Glutamatergic neuron (in vitro differentiated cells): ENCODE measurements at regions not wholly inside any gene's neighbourhood (a gene's known extent, or its start where the extent isn't known, plus 50 kb on each side); places are given as distances from the start of the nearest gene placed in this dataset.

Source experiments
- DNase-seq: peaks from one replicate; pipeline ENCODE4 v3.0.0; 2022
- H3K27ac Mint-ChIP-seq: one replicate; pipeline ENCODE4 v1.8.0; 2020; ENCODE audit warnings: mild to moderate bottlenecking, mixed read lengths, inconsistent platforms; ENCODE audit not compliant: unreplicated experiment
- H3K27me3 Mint-ChIP-seq: one replicate; pipeline ENCODE4 v1.8.0; 2020; ENCODE audit warnings: mild to moderate bottlenecking, moderate library complexity, mixed read lengths, inconsistent platforms; ENCODE audit not compliant: unreplicated experiment
- H3K36me3 Mint-ChIP-seq: one replicate; pipeline ENCODE4 v1.8.0; 2020; ENCODE audit warnings: mild to moderate bottlenecking, mixed read lengths, inconsistent platforms; ENCODE audit not compliant: unreplicated experiment
- H3K4me1 Mint-ChIP-seq: one replicate; pipeline ENCODE4 v1.8.0; 2020; ENCODE audit warnings: mild to moderate bottlenecking, low read depth, mixed read lengths, inconsistent platforms; ENCODE audit not compliant: unreplicated experiment
- H3K4me3 Mint-ChIP-seq: one replicate; pipeline ENCODE4 v1.8.0; 2020; ENCODE audit warnings: mild to moderate bottlenecking, mixed read lengths, inconsistent platforms; ENCODE audit not compliant: unreplicated experiment
- H3K9me3 Mint-ChIP-seq: one replicate; pipeline ENCODE4 v1.8.0; 2020; ENCODE audit warnings: mild to moderate bottlenecking, moderate library complexity, mixed read lengths, inconsistent platforms; ENCODE audit not compliant: unreplicated experiment
- TF ChIP-seq, protein P1 (sequence below): fragments of 200-600 bp; sonication (generic); IDR thresholded peaks from one replicate; pipeline ENCODE4 v1.5.0; 2021; ENCODE audit not compliant: partially characterized antibody, unreplicated experiment

DNA sequence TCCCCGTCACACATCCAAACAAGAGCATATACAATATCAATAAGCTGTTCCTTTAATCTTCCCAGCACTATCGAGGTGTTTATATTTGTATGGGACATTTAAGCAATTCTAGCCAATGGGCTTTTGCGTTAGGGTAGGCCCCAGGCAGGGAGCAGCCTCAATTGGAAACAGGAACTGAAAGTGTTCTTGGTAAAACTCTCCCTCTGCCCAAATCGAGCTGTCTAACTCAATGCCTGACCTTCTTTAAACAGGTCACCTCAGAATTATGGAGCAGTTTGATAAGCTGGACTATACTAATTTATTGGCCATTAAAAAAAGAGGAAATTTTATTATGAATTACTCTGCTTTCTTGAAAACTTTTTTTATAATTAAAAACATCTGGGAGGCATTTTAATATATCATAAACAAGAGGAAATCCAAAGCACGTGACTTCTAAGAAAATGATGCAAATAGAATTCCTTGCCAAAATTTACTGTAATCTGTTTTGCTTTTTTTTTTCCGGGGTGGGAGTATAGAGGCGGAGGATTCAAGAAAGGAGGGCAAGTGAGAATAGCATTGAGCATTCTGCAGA is 498.1 kb downstream of the LMO4 start:
- Mint-ChIP-seq H3K4me1 (no peaks in the 10 kb centered on the region), H3K27me3 (no peaks in the 10 kb centered on the region), H3K36me3 (no peaks in the 10 kb centered on the region), H3K27ac (no peak overlapping the region), H3K4me3 (no peak overlapping the region), H3K9me3 (no peaks in the 10 kb centered on the region)
- TF ChIP-seq, protein P1, sequence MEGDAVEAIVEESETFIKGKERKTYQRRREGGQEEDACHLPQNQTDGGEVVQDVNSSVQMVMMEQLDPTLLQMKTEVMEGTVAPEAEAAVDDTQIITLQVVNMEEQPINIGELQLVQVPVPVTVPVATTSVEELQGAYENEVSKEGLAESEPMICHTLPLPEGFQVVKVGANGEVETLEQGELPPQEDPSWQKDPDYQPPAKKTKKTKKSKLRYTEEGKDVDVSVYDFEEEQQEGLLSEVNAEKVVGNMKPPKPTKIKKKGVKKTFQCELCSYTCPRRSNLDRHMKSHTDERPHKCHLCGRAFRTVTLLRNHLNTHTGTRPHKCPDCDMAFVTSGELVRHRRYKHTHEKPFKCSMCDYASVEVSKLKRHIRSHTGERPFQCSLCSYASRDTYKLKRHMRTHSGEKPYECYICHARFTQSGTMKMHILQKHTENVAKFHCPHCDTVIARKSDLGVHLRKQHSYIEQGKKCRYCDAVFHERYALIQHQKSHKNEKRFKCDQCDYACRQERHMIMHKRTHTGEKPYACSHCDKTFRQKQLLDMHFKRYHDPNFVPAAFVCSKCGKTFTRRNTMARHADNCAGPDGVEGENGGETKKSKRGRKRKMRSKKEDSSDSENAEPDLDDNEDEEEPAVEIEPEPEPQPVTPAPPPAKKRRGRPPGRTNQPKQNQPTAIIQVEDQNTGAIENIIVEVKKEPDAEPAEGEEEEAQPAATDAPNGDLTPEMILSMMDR = no peak
- no peak for DNase-seq

DNA sequence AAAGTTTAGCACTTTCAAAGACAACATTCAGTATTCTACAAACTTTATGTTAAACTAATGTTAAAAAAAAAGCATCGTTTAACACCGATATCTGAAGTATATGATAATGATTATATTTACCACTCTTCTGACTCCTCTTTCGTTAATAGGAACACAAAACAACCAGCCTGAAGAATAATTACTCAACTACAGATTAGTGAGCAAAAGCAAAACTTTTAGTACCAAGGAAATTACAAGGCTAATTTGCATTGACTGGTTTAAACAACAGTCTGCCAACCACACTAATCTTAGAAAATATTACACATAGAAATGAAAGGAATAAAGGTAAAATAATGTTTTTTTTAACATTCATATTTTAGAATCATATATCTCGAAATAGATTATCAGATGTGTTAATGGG is 500.7 kb downstream of the LMO4 start:
- no peaks in the 10 kb centered on the region for H3K9me3 Mint-ChIP-seq
- no peaks in the 10 kb centered on the region for H3K27me3 Mint-ChIP-seq
- no peak for DNase-seq
- TF ChIP-seq, protein P1 = no peak
- no peak overlapping the region for H3K4me3 Mint-ChIP-seq
- no peak overlapping the region for H3K27ac Mint-ChIP-seq
- H3K36me3 Mint-ChIP-seq = no peaks in the 10 kb centered on the region
- H3K4me1 Mint-ChIP-seq = no peaks in the 10 kb centered on the region

DNA sequence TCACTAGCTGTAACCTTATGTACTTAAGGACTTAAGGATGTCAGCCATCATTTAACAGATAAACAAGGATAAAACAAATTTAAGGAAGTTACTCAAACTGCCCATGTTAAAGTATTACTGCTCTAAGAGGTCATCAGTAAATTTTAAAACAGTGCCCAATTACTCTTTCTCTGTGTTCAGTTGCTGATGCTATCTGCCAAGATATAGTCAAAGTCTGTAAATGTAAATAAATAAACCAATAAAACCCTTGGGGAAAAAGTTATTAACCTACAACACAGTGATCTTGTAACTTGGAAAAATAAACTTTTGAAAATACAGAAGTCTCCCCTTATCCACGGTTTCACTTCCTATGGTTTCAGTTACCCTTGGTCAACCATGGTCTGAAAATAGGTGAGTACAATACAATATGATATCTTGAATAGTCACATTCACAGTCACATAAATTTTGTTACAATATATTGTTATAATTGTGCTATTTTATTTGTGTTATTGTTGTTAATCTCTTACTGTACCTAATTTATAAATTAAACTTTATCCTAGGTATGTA is 501.8 kb downstream of the LMO4 start:
- Mint-ChIP-seq H3K4me3 (no peak overlapping the region), H3K9me3 (no peaks in the 10 kb centered on the region), H3K27ac (no peak overlapping the region), H3K27me3 (no peaks in the 10 kb centered on the region), H3K36me3 (no peaks in the 10 kb centered on the region), H3K4me1 (no peaks in the 10 kb centered on the region)
- TF ChIP-seq, protein P1 = no peak
- no peak for DNase-seq

DNA sequence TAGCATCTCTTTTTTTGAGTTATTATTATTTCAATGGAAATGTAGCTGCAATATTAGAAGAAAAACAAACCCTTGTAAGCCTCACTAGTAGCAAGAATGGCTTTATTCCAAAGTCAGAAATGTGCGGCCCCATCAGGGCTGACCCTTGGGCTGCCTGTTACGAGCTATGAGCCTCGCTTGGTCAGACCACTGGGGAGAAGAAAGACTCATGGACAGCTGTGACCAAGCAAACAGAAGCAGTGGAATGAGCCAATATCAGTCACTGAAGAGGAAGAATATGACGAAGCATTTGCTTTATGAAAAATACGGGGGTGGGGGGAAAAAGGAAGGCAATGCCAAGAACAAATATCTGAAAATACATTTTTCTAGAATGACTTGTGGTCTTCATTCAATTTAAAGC is 504.5 kb downstream of the LMO4 start:
- DNase-seq = no peak
- H3K27me3 Mint-ChIP-seq = no peaks in the 10 kb centered on the region
- H3K36me3 Mint-ChIP-seq = no peaks in the 10 kb centered on the region
- no peak overlapping the region for H3K4me3 Mint-ChIP-seq
- H3K4me1 Mint-ChIP-seq = no peaks in the 10 kb centered on the region
- no peak overlapping the region for H3K27ac Mint-ChIP-seq
- TF ChIP-seq, protein P1 = no peak
- H3K9me3 Mint-ChIP-seq = no peaks in the 10 kb centered on the region

DNA sequence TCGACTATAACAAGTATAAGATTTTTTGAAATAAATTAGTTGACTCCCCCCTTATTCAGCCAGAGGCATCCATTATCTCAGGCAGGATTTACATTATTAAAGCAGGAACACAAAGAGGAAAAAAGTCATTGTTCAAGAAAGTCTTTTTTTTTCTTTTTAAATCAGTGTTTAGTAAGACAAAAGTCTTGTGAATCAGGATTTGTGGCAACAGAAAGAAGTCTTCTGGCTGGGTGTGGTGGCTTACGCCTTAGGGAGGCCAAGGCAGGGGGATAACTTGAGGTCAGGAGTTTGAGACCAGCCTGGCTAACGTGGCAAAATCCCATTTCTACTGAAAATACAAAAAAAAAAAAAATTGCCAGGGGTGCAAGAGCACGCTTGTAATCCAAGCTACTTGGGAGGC is 505.5 kb downstream of the LMO4 start:
- Mint-ChIP-seq H3K4me3 (no peak overlapping the region), H3K9me3 (no peaks in the 10 kb centered on the region), H3K27ac (no peak overlapping the region), H3K27me3 (no peaks in the 10 kb centered on the region), H3K4me1 (no peaks in the 10 kb centered on the region), H3K36me3 (no peaks in the 10 kb centered on the region)
- TF ChIP-seq, protein P1 = no peak
- no peak for DNase-seq
